Karpas-422 (cell line): ENCODE measurements at regions not wholly inside any gene's neighbourhood (a gene's known extent, or its start where the extent isn't known, plus 50 kb on each side); places are given as distances from the start of the nearest gene placed in this dataset.

ENCODE experiments used
- DNase-seq: peaks from one replicate; pipeline ENCODE4 v3.0.0-alpha.2; 2015
- H2AFZ ChIP-seq: fragments of 200-600 bp; sonication (generic); 2 replicates; pipeline ENCODE4 v1.6.1; 2014; ENCODE audit warnings: antibody characterized with exemption, low read length, mixed read lengths
- H3K27ac ChIP-seq: fragments of 200-600 bp; sonication (generic); 2 replicates; pipeline ENCODE4 v1.5.1; 2014; ENCODE audit warnings: mild to moderate bottlenecking, low read length, moderate library complexity
- H3K27me3 ChIP-seq: fragments of 200-600 bp; sonication (generic); 2 replicates; pipeline ENCODE4 v1.6.1; 2014; ENCODE audit warnings: low read length, mixed read lengths
- H3K36me3 ChIP-seq: fragments of 200-600 bp; sonication (generic); 2 replicates; pipeline ENCODE4 v1.6.1; 2014; ENCODE audit warnings: low read length, mixed read lengths; ENCODE audit not compliant: insufficient read depth
- H3K4me1 ChIP-seq: fragments of 200-600 bp; sonication (generic); 2 replicates; pipeline ENCODE4 v1.6.1; 2014; ENCODE audit warnings: mild to moderate bottlenecking, low read length, mixed read lengths
- H3K4me2 ChIP-seq: fragments of 200-600 bp; sonication (generic); 2 replicates; pipeline ENCODE4 v1.6.1; 2014; ENCODE audit warnings: low read length, low read depth, mild to moderate bottlenecking; ENCODE audit not compliant: poor library complexity, severe bottlenecking
- H3K4me3 ChIP-seq: fragments of 200-600 bp; sonication (generic); 2 replicates; pipeline ENCODE4 v1.5.1; 2014; ENCODE audit warnings: mild to moderate bottlenecking, antibody characterized with exemption, low read length, mixed read lengths
- H3K79me2 ChIP-seq: fragments of 200-600 bp; sonication (generic); 2 replicates; pipeline ENCODE4 v1.6.1; 2014; ENCODE audit warnings: mild to moderate bottlenecking, low read length, mixed read lengths
- H3K9ac ChIP-seq: fragments of 200-600 bp; sonication (generic); 2 replicates; pipeline ENCODE4 v1.6.0; 2014; ENCODE audit warnings: low read length
- H3K9me2 ChIP-seq: fragments of 200-600 bp; sonication (generic), shearing (Covaris generic); replicated peaks from 2 replicates; pipeline ENCODE4 v1.6.0; 2014; ENCODE audit warnings: mild to moderate bottlenecking, low read length, moderate library complexity; ENCODE audit not compliant: insufficient read depth
- H3K9me3 ChIP-seq: fragments of 300-700, 200-600 bp; sonication (generic); 2 replicates; pipeline ENCODE4 v1.6.1; 2014; ENCODE audit warnings: low read length, mixed read lengths
- H4K20me1 ChIP-seq: fragments of 200-600 bp; sonication (generic); 2 replicates; pipeline ENCODE4 v1.6.1; 2014; ENCODE audit warnings: mild to moderate bottlenecking, antibody characterized with exemption, low read length, low read depth; ENCODE audit not compliant: insufficient read depth

DNA sequence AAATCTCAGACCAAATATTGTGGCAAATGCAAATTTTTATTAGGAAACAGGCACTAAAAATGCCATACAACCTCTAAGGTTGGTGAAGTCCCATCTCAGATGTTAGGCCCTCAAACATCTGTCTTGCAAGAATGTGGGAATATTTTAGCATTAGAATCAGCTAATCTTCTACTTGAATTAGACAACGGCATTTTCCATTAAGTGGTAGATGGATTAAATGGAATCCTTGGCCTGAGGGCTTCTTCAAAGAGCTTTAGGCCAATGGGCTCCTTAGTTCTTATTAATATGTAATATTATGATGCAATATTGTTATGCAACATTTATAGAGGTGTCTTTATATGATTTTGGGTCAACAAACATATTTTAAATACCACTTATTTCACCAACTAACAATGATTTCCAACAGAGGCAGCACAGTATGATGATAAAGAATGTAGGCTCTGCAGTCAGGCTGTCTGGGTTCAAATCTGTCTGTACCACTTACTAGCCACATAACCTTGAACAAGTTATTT is 122.9 kb upstream of the PLEKHA5 start:
- H3K79me2 ChIP-seq = no peaks in the 10 kb centered on the region

DNA sequence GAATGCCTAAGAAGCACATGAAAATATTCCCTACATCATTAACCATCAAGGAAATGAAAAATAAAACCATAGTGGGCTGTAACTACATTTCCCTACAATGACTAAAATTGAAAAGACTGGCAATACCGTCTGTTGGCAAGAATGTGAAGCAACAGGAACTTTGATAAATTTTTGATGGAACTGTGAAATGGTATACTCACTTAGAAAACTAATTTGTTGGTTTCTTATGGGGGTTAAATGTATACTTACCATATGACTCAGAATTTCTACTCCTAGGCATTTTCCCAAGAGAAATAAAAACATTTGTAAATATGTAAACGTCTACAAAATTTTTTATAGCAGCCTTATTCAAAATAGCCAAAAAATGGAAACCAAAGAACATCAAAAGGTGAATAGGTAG is 121.4 kb upstream of the PLEKHA5 start:
- H3K4me2 ChIP-seq = no peak overlapping the region
- H2AFZ ChIP-seq = no peak overlapping the region
- H3K79me2 ChIP-seq = no peaks in the 10 kb centered on the region
- no peaks in the 10 kb centered on the region for H4K20me1 ChIP-seq
- H3K9me2 ChIP-seq = no peaks in the 10 kb centered on the region
- H3K27me3 ChIP-seq = no peaks in the 10 kb centered on the region
- no peak for DNase-seq
- no peaks in the 10 kb centered on the region for H3K9me3 ChIP-seq
- no peak overlapping the region for H3K9ac ChIP-seq
- H3K36me3 ChIP-seq = no peaks in the 10 kb centered on the region
- H3K4me1 ChIP-seq = no peaks in the 10 kb centered on the region
- no peak overlapping the region for H3K4me3 ChIP-seq
- no peak overlapping the region for H3K27ac ChIP-seq

More for the DNA sequence above, 122.9 kb upstream of the PLEKHA5 start:
- no peaks in the 10 kb centered on the region for H3K36me3 ChIP-seq
- H3K4me2 ChIP-seq = no peak overlapping the region
- H3K9me3 ChIP-seq = no peaks in the 10 kb centered on the region
- H3K9ac ChIP-seq = no peak overlapping the region
- H3K27me3 ChIP-seq = no peaks in the 10 kb centered on the region
- no peak overlapping the region for H3K4me3 ChIP-seq
- H3K9me2 ChIP-seq = no peaks in the 10 kb centered on the region
- no peaks in the 10 kb centered on the region for H4K20me1 ChIP-seq
- no peak overlapping the region for H3K27ac ChIP-seq
- H2AFZ ChIP-seq = no peak overlapping the region
- H3K4me1 ChIP-seq = no peaks in the 10 kb centered on the region
- DNase-seq = no peak

DNA sequence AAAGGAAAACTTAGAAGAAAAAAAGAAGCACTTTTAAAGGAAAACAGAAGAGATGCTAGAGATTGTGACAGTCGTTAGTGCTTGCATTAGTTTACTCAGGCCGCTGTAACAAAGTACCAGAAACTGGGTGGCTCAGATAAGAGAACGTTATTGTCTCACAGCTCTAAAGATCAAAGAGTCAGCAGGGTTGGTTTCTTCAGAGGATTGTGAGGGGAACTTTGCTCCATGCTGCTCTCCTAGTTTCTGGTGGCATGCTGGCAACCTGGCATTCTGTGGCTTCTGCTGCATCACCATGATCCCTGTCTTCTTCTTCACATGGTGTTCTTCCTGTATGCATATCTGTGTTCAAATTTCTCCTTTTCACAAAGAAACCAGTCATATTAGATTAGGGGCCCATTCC is 119.4 kb upstream of the PLEKHA5 start:
- no peak overlapping the region for H2AFZ ChIP-seq
- H3K36me3 ChIP-seq = no peaks in the 10 kb centered on the region
- H3K4me1 ChIP-seq = no peaks in the 10 kb centered on the region
- no peak for DNase-seq
- no peak overlapping the region for H3K4me3 ChIP-seq
- H3K4me2 ChIP-seq = no peak overlapping the region
- H3K79me2 ChIP-seq = no peaks in the 10 kb centered on the region
- no peaks in the 10 kb centered on the region for H3K9me2 ChIP-seq
- H3K27me3 ChIP-seq = no peaks in the 10 kb centered on the region
- H3K9me3 ChIP-seq = no peaks in the 10 kb centered on the region
- H4K20me1 ChIP-seq = no peaks in the 10 kb centered on the region
- H3K27ac ChIP-seq = no peak overlapping the region
- no peak overlapping the region for H3K9ac ChIP-seq

DNA sequence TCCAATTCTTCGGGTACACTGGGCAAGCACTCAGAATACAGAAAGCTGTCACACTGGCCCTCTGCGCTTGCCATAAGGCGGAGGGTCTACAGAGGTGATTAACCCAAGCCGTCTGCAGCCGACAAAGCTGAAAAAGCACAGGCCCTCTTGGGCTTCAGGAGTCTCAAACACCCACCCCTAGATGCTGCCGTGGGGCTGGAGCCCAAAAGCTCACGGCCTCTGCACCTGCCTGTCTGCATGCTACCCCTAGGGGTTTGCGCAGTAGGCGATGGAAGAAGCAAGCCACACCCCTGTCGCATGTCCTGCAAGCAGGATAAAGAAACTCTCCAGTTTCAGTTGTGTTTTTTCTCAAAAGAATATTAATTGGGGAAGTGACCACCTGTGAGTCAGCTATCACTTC is 118.8 kb upstream of the PLEKHA5 start:
- H3K36me3 ChIP-seq = no peaks in the 10 kb centered on the region
- no peaks in the 10 kb centered on the region for H3K9me3 ChIP-seq
- H3K4me2 ChIP-seq = no peak overlapping the region
- H3K27ac ChIP-seq = no peak overlapping the region
- H3K4me1 ChIP-seq = no peaks in the 10 kb centered on the region
- no peak overlapping the region for H2AFZ ChIP-seq
- H3K9ac ChIP-seq = no peak overlapping the region
- H3K79me2 ChIP-seq = no peaks in the 10 kb centered on the region
- H3K27me3 ChIP-seq = no peaks in the 10 kb centered on the region
- DNase-seq = no peak
- H4K20me1 ChIP-seq = no peaks in the 10 kb centered on the region
- H3K4me3 ChIP-seq = no peak overlapping the region
- no peaks in the 10 kb centered on the region for H3K9me2 ChIP-seq

DNA sequence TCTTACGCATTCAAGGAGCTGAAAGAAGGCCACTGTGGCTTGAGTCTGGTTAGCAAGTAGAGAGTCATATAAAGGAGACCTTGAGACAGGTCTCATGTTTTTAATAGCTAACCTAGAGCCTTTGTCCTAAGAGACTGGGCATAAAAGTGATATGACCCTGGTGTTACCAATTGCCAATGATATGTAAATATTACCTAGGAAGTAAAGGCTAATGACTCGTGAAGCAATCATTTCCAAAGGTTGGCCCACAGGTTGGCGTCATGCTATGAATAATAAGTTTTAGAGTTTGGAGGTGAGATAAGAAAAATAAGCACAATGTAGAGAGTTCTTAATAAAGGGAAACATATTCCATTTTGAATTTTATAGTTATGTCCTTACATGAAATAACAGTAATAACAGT is 116.6 kb upstream of the PLEKHA5 start:
- no peak overlapping the region for H3K27ac ChIP-seq
- no peak overlapping the region for H3K9ac ChIP-seq
- no peaks in the 10 kb centered on the region for H3K9me3 ChIP-seq
- H3K4me2 ChIP-seq = no peak overlapping the region
- H2AFZ ChIP-seq = no peak overlapping the region
- no peaks in the 10 kb centered on the region for H3K79me2 ChIP-seq
- no peak overlapping the region for H3K4me3 ChIP-seq
- H3K36me3 ChIP-seq = no peaks in the 10 kb centered on the region
- 0 out of 2 replicates have a peak, but pooled peaks cover 2% of the 10 kb centered on the region for H3K27me3 ChIP-seq
- no peak for DNase-seq
- no peaks in the 10 kb centered on the region for H3K4me1 ChIP-seq
- no peaks in the 10 kb centered on the region for H3K9me2 ChIP-seq
- H4K20me1 ChIP-seq = no peaks in the 10 kb centered on the region

DNA sequence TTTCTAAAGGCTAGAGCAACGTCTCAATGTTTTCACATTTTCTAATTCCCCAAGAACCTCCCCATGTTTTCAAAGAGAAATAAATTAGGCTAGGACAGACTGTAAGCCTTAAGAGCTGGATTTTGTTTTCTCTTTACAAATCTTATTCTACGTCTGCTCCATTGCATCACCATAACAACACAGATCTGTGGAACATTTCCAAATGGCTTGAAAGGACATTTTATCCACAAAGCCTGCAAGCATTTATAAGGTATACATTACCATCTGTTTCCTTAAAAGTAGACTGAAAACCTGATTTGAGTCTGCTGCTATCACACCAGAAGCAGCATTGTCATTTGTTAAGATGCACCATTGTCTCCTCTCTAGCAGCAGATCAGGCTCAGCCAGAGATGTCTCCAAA is 115.3 kb upstream of the PLEKHA5 start:
- Histone ChIP-seq H3K4me2 (no peak overlapping the region), H3K9me3 (no peaks in the 10 kb centered on the region), H4K20me1 (no peaks in the 10 kb centered on the region), H3K27ac (no peak overlapping the region), H3K4me1 (no peaks in the 10 kb centered on the region), H2AFZ (no peak overlapping the region), H3K9me2 (no peaks in the 10 kb centered on the region), H3K4me3 (no peak overlapping the region), H3K9ac (no peak overlapping the region), H3K79me2 (no peaks in the 10 kb centered on the region), H3K36me3 (no peaks in the 10 kb centered on the region), H3K27me3 (0 out of 2 replicates have a peak, but pooled peaks cover 2% of the 10 kb centered on the region)
- no peak for DNase-seq

DNA sequence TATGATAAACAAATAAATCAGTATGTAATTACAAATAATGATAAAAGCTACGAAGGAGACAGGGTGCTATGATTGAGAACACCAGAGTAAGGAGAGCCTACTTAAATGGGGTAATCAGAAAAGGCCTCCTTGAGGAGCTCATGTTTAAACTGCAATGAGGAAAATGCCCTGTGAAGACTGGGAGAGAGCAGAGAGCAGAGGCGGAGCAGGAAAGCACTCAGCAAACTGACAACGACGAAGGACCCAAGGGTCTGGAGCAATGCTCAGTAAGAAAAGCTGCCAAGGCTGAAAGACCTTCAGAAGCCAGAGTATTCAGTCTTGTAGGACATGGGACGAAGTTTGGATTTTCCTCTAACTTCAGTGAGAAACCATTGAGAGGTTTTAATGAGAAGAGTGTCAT is 114.2 kb upstream of the PLEKHA5 start:
- 0 out of 2 replicates have a peak, but pooled peaks cover 2% of the 10 kb centered on the region for H3K27me3 ChIP-seq
- H3K9ac ChIP-seq = no peak overlapping the region
- H3K27ac ChIP-seq = no peak overlapping the region
- no peak for DNase-seq
- no peaks in the 10 kb centered on the region for H3K4me1 ChIP-seq
- H3K4me3 ChIP-seq = no peak overlapping the region
- no peak overlapping the region for H2AFZ ChIP-seq
- no peaks in the 10 kb centered on the region for H3K36me3 ChIP-seq
- no peaks in the 10 kb centered on the region for H3K9me2 ChIP-seq
- H4K20me1 ChIP-seq = no peaks in the 10 kb centered on the region
- H3K4me2 ChIP-seq = no peak overlapping the region
- H3K9me3 ChIP-seq = no peaks in the 10 kb centered on the region
- H3K79me2 ChIP-seq = no peaks in the 10 kb centered on the region

DNA sequence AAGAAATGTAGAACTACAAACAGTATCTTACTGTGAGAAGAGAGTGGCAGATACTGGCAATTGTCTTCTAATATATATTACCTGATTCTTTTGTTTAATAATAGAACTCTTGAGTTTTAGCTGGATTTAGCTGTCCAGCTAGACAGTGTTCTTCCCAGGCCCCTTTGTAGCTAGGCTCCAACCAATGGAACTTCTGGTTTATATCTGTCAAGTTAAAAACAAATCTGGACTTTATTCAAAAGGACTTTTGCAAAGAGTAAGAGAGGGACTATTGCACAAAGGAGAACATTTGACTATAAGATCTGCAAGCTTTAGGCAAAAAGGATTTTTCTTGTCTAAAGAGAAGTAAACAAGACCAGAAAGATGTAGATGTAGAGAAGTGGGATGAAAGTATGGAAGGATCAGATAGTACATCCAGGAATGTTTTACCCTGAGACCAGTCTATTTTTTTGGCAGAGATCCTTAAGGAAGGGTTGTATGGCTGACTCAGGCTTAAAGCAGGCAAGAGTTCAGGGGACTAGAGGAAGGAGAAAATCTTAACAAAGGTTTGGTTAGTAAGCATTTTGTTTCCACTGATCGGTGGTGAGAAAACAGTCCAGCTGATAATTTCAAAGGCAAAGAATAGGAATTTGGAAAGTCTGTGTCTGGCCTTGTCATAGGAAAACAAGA is 111.1 kb upstream of the PLEKHA5 start:
- no peak overlapping the region for H3K27ac ChIP-seq
- no peak overlapping the region for H3K9ac ChIP-seq
- no peaks in the 10 kb centered on the region for H3K9me2 ChIP-seq
- H3K79me2 ChIP-seq = no peaks in the 10 kb centered on the region
- no peak overlapping the region for H2AFZ ChIP-seq
- H3K4me3 ChIP-seq = no peak overlapping the region
- no peaks in the 10 kb centered on the region for H4K20me1 ChIP-seq
- H3K36me3 ChIP-seq = no peaks in the 10 kb centered on the region
- no peak overlapping the region for H3K4me2 ChIP-seq
- H3K9me3 ChIP-seq = no peaks in the 10 kb centered on the region
- no peak for DNase-seq
- H3K4me1 ChIP-seq = no peaks in the 10 kb centered on the region
- 0 out of 2 replicates have a peak, but pooled peaks cover 2% of the 10 kb centered on the region for H3K27me3 ChIP-seq
